NOMO-1 (cell line): ENCODE measurements at regions not wholly inside any gene's neighbourhood (a gene's known extent, or its start where the extent isn't known, plus 50 kb on each side); places are given as distances from the start of the nearest gene placed in this dataset.
"Not testable (repeated sequence)": the region's sequence is repeated elsewhere in the genome, so short reads cannot be mapped to it uniquely, and the experiment has no call there.

Source experiments
- DNase-seq, 2 experiments: peaks; one replicate each; lab custom pipeline; 2025; ENCODE audit not compliant: unreplicated experiment in 2 of 2; lab: John Stamatoyannopoulos, UW

DNA sequence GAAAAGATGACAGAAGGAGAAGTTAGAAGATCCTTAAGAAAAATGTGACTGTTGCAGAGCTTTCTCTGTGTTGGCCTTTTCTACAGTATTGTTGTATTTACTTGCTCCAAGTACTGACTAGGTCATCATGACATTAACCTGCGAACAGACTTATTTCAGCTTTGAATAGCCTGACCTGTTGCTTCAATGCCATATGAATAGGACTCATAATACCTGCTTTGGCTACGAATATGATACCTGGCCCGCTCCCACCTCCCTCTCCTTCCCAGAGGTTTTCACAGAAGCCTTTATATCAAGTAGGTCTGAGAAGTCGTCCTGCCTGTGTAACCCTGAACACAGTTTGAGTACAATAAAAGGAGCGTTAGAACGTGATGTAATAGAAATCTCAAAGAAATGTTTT lies 169.6 kb upstream of the PGR start:
- no peak for DNase-seq

DNA sequence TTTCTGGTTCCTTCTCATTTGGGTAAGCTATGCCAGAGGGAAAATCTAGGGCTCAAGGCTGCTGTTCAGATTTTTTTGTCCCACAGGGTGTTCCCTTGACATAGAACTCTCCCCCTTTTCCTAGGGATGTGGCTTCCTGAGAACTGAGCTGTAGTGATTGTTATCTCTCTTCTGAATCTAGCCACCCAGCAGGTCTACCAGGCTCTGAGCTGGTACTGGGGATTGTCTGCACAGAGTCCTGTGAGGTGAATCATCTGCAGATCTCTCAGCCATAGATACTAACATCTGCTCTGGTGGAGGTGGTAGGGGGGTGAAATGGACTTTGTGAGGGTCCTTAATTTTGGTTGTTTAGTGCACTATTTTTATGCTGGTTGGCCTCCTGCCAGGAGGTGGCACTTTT lies 167.3 kb upstream of the PGR start:
- no peak for DNase-seq

DNA sequence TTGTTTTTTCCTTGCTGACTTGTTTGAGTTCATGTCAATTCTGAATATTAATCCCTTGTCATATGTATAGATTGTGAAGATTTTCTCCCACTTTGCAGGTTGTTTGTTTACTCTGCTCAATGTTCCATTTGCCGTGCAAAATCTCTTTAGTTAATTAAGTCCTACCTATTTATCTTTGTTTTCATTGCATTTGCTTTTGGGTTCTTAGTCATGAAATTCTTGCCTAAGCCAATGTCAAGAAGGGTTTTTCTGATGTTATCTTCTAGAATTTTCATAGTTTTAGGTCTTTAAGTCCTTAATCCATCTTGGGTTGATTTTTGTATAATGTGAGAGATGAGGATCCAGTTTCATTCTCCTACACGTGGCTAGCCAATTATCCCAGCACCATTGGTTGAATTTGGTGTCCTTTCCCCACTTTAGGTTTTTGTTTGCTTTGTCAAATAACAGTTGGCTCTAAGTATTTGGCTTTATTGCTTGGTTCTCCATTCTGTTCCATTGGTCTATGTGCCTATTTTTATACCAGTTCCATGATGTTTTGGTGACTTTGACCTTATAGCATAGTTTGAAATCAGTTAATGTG lies 163.1 kb upstream of the PGR start:
- no peak for DNase-seq

DNA sequence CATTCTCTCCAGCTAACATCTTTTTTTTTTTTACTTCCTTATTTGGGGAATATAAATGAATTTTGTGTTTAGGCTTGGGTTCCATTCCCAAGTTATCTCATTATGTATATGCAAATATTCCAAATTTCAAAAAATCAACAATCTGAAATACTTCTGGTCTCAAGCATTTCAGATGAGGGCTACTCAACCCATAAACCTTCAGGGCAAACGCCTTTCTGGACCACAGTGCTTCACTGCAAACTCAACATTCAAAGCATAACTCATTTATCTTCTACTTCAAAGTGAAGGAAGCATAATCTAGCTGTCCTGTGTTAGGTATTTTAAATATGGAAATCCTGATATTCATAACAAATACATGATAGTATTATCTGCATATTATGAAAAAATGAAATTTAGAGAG lies 161.7 kb upstream of the PGR start:
- DNase-seq, result no peak

DNA sequence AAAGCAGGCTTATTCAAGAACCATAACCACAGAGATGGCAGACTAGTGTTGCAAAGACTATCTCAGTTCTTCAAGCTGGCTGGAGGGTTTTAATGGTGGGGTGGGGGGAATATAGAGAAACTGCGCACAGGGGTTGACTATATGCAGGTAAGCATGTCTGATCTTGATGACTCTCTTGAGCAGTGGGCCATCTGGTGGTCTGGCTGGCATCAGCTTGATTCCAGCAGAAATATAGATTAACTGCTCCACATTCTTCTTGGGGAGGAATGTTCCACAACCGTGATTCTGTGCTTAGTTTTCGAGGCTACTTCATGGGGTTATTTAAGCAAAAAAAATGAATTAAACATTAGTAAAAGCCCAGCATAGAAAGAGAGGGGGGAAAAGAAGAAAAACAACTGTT lies 158.8 kb upstream of the PGR start:
- DNase-seq, result no peak

DNA sequence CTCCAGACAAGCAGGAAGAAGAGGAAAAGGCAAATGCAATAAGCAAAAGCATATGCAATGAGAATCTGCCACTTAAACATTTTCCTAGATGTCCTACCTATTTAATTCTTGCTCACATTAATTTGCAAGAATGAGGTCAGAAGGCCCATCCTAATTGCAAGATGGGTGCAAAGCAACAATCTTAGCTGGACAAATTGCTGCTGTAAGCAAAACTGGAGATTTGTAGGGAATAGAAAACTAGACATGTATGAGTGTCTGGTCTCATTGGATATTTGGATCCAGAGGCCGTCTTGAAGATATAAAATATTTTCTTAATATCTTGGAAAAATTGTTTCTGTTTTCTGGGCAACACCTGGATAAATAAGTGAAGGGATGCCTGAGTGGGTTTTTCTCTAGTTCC lies 150.1 kb upstream of the PGR start:
- DNase-seq, result no peak

DNA sequence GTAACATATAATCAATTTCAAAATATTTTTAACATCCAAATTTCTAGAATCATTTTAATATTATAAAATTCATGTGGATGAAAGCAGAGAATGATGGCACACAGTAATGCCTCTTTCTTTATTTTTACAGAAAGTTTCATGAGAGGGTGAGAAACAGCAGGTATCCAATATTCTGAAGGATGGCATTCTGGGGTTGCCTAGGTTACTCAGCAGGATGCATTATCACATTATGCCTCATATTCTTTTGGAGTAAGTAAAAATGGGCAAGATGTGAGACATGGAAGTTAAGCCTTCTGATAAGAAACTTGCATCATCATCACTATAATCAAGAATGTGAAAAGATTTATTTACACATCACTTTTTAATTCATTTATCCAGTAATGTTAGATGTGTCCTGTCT lies 148.7 kb upstream of the PGR start:
- no peak for DNase-seq

DNA sequence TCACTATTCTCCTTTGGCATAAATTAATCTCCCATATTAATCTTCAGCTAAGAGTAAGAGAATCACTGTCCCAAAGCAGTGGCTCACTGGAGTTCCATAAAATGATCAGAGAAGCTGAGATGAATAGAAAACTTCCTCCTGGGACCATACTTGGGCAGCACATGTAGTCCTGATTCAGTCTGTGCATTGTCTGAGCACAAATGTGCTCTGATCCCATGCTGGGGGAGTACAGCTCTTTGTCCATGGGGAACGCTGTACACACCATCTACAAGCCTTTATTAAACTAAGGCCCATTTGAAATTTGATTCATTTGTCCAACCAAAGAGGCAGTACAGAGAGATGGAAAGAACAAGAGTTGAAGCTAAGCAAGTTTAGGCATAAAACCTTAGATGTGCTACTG lies 147.4 kb upstream of the PGR start:
- no peak for DNase-seq

DNA sequence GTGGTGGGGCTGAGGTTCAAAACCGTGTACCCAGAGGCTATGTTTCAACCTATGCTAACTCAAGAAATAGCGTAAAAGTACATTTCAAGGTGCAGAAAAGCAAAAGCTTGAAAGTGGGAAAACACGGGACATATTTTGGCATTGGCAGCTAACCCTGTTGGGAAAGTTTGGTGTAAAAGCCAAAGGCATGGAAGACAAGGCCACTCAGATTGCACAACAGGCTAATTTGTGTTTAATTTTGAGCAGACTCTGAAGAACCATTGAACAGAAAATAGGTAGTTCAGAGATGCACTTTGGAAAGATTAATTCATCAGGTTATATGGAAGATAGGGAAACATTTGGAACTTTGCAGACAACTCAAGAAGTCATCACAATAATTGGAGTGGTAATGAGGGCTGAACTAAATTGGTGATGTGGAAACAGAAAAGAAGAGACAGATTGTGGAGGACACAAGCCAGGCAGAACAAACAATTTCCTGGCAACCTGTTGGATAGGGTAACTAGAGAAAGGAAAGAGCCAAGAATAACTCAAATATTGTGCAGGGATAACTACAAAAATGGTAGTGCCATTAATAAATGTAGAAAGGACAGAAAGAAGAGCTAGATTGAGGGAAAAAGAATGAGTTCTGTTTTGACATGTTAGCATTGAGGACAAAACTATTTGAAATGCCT lies 140.5 kb upstream of the PGR start:
- no peak for DNase-seq

DNA sequence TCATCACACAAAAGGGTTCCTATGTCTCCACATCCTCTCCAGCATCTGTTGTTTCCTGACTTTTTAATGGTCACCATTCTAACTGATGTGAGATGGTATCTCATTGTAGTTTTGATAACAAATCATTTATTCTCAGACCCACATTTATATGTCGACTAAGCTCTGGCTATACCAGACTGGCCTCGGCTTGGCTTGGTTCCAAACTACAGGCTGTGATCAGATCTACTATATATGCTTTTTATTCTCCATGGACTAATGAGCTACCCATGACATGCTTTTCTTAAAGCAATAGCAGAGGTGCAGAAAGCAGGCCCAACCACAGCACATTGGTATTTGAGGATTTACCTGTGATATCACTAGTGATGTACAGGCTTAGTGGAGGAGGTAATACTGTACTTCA lies 139.8 kb upstream of the PGR start:
- no peak for DNase-seq

DNA sequence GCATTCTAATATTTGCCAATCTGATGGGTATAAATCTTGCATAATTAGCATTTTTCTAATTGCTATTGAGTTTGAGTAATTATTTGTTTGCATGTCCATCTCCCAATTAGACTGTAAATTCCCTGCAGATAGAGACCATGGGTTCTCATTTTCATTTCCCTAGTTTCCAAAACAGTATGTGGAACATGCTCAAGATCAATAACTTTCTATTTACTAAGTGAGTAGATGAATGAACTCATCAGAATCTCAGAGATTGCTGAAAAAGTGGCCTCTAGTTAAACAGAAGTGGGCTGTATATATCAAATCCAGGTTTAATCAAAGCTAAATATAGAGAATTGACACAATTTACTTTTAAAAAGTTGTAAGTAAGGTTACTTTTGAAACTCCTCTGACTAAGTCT lies 138.0 kb upstream of the PGR start:
- no peak for DNase-seq

DNA sequence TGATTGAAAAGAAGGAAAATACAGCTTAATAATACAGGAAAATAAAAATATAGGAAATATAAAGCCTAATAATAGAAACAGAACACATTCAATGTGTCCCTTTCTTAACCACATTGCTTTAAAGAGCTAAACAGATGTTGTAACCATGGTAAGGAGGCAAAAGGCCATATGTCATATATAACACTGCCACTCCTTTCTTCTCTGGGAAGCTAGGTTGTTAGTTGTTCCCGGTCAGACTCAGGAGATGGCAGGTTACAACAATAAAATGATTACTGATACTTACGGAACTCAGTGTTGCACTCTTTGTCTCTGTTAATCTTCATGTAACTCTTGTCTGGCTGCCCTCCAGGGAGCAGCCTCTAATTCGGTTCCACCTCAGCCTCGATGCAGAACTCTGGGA lies 134.7 kb upstream of the PGR start:
- DNase-seq, result no peak

DNA sequence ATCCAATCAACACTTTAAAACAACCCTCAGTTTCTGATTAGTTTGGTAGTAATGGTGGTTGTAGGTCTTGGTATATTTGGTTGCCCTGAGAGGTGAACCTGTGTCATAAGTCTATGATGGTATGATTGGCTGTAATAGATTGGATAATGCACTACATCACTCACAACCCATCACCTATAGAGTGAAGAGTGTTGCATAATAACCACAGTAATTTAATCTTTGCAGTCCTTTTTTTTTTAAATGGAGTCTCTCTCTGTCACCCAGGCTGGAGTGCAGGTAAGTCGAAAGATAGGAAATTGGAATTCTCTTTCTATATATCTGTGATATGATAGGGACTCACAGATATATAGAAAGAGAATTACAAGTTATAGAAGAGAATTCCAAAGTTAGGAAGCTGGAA lies 133.4 kb upstream of the PGR start:
- no peak for DNase-seq

DNA sequence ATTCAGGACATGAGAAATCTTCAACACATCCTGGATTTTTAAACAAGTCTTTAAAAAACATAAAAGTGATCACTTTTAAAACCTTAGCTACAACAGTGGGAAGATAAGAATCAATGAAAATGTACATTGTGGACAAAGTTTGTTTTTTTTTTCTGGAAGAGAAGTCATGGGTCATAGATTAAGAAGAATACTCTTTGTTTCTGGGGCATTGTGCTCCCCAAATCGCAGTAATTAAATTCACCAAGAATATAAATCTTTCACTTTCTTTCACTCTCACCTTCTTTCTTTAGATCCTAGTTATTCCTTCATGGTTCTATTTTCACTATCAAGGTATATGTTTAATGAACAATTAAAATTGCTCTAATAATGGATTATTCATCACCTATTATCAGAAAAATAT lies 132.6 kb upstream of the PGR start:
- no peak for DNase-seq

DNA sequence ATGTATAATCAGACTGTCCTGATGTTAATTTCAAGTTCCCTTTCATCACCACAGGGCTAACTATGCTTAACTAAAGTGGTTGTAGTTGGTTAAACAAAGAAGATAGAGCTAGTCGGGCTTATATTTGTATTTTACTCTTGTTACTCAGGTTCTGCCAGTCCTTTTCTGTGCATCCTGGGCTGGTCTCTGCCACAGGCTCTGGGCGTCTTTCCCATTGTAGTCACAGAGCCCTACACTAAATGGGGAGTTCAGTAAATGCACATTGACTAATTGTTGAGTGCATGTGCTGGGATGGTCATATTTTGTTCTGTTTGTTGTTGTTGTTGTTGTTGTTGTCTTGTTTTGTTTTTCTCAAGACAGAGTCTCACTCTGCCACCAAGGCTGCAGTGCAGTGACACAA lies 125.4 kb upstream of the PGR start:
- DNase-seq, result no peak

DNA sequence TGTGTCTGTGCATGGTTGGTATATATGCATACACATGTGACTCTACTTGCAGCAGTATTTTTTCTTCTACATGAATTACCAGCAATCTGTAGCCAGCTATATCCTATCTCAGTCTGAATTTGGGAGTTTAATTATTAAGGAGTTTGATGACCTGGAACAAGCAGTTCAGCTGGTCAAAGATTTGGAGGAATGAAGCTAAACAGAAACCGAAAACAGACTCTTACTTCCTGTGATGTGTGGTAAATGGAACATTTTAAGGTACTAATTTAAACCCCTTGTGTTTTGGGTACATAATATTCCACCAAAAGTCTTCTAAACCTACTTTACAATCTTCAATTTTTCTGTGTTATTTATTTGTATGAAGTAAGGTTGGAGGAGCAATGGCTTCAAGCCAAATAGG lies 124.4 kb upstream of the PGR start:
- no peak for DNase-seq

DNA sequence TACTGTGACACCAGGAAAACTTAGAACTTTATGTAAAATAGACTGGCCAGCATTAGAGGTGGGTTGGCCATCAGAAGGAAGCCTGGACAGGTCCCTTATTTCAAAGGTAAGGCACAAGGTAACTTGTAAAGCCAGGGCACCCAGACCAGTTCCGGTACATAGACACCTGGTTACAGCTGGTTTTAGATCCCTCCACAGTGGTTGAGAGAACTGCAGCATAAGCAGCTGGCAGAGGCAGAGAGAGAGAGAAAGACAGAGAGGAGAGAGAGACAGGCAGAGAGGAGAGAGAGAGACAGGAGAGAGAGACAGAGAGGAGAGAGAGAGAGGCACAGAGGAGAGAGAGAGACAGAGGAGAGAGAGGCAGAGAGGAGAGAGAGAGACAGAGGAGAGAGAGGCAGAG lies 116.0 kb upstream of the PGR start:
- DNase-seq, result not testable (repeated sequence)

DNA sequence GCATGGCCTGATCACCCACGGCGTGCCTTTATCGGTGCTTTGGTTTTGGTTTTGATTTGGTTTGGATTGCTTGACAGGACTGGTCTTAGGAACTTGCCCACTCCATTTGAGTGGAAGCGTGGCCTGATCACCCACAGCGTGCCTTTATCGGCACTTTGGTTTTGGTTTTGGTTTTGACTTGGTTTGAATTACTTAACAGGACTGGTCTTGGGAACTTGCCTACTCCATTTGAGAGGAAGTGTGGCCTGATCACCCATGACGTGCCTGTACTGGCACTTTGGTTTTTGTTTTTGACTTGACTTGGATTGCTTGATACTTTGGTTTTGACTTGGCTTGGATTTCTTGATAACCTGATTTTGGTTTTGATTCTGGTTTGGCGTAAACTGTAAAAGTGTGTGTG lies 115.5 kb upstream of the PGR start:
- DNase-seq, result not testable (repeated sequence)

DNA sequence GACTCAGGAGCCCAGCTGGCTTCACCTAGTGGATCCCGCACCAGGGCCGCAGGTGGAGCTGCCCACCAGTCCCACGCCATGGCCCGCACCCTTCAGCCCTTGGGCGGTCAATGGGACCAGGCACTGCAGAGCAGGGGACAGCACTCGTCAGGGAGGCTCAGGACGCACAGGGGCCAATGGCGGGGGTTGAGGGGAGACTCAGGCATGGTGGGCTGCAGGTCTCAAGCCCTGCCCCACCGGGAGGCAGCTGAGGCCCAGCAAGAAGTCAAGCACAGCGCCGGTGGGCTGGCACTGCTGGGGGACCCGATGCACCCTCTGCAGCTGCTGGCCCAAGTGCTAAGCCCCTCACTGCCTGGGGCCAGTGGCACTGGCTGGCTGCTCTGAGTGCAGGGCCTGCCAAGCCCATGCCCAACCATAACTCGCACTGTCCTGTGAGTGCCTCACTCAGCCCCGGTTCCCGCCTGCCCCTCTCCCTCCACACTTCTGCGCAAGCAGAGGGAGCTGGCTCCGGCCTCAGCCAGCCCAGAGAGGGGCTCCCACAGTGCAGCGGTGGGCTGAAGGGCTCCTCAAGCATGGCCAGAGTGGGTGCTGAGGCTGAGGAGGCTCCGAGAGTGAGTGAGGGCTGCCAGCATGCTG lies 111.7 kb upstream of the PGR start:
- no peak for DNase-seq

DNA sequence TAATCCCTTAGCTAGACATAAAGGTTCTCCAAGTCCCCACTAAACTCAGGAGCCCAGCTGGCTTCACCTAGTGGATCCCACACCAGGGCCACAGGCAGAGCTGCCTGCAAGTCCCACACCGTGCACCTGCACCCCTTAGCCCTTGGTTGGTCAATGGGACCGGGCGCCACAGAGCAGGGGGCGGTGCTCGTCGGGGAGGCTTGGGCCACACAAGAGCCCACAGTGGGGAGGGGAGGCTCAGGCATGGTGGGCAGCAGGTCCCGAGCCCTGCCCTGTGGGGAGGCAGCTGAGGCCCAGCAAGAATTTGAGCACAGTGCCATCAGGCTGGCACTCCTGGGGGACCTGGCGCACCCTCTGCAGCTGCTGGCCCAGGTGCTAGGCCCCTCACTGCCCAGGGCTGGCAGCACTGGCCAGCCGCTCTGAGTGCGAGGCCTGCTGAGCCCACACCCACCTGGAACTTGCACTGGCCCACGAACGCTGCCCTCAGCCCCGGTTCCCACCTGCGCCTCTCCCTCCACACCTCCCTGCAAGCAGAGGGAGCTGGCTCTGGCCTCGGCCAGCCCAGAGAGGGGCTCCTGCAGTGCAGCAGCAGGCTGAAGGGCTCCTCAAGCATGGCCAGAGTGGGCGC lies 101.7 kb upstream of the PGR start:
- DNase-seq, result not testable (repeated sequence)

DNA sequence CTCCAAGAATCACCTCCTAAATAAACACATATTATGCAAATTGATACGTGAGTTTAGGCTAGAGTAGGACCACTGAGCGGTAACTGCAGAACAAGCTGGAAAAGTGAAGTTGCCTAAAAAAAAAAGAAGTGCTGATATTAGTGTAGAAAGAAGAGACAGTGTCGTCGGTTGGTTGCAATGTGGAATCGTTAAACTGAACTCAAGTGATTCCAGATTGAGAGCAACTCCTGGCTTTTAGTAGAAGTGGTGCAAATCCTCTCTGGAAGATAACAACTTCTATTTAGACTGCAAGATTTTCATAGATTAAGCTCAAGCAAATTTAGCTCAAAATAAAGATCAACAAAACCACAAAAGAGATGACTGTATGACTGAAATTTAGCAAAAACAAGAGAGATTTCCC lies 97.0 kb upstream of the PGR start:
- DNase-seq, result no peak

DNA sequence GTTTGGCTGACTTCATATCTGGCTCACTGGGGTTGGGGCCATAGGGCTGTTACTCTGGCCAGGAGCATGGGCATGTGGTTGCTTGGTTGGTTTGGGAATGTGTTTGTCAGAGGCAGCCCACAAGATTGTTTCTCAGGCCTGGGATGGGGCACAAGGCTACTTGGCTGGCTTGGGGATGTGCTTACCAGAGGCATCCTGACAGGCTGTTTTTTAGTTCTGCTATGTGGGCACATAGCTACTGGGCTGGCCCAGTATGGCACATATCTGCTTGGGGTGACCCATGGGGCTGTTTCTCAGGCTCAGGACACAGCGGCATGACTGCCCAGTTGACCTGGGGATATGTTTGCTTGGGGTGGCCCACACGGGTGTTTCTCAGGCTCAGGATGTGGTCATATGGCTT lies 94.6 kb upstream of the PGR start:
- no peak for DNase-seq
